HL-60/S4 treated with retinoic acid at 250 ng/mL for 4 days and 3 days (cell line): ENCODE measurements at regions not wholly inside any gene's neighbourhood (a gene's known extent, or its start where the extent isn't known, plus 50 kb on each side); places are given as distances from the start of the nearest gene placed in this dataset.

Source experiments
- in situ Hi-C: fragments of 300-500 bp; cut with MboI; formaldehyde crosslinking; loops from 2 replicates; pipeline ENCODE4 v1.7.0; 2022; ENCODE audit warnings: low sequenced_read_pairs

GRCh38 chr3:64464955-64465354 is 222.8 kb downstream of the ADAMTS9 start:
- in situ Hi-C loops = loop anchor here (25.0 kb wide), 1 partner anchor 428 kb away; no protein-coding TSS in a partner anchor

- in situ Hi-C loops = loop anchor here (25.0 kb wide), 1 partner anchor 427 kb away; no protein-coding TSS in a partner anchor
Measured at GRCh38 chr3:64463981-64464380, 223.8 kb downstream of the ADAMTS9 start.

GRCh38 chr3:64462203-64462602 is 225.6 kb downstream of the ADAMTS9 start:
- in situ Hi-C loops = loop anchor here (25.0 kb wide), 1 partner anchor 425 kb away; no protein-coding TSS in a partner anchor

- in situ Hi-C loops = loop anchor here (25.0 kb wide), 1 partner anchor 424 kb away; no protein-coding TSS in a partner anchor
Measured at GRCh38 chr3:64460877-64461276, 226.9 kb downstream of the ADAMTS9 start.

- in situ Hi-C loops = loop anchor here (25.0 kb wide), 1 partner anchor 423 kb away; no protein-coding TSS in a partner anchor
Measured at GRCh38 chr3:64460141-64460730, 227.6 kb downstream of the ADAMTS9 start.

GRCh38 chr3:64459711-64460110 is 228.1 kb downstream of the ADAMTS9 start:
- in situ Hi-C loops = loop anchor here (25.0 kb wide), 1 partner anchor 422 kb away; no protein-coding TSS in a partner anchor

- in situ Hi-C loops = loop anchor here (25.0 kb wide), 1 partner anchor 421 kb away; no protein-coding TSS in a partner anchor
Measured at GRCh38 chr3:64457811-64458210, 230.0 kb downstream of the ADAMTS9 start.

GRCh38 chr3:64456674-64457073 is 231.1 kb downstream of the ADAMTS9 start:
- in situ Hi-C loops = loop anchor here (25.0 kb wide), 1 partner anchor 419 kb away; no protein-coding TSS in a partner anchor

- in situ Hi-C loops = loop anchor here (25.0 kb wide), 1 partner anchor 418 kb away; no protein-coding TSS in a partner anchor
Measured at GRCh38 chr3:64455351-64455750, 230.1 kb upstream of the PRICKLE2 start.

GRCh38 chr3:64454768-64455167 is 229.5 kb upstream of the PRICKLE2 start:
- in situ Hi-C loops = loop anchor here (25.0 kb wide), 1 partner anchor 417 kb away; no protein-coding TSS in a partner anchor

GRCh38 chr3:64454179-64454578 is 228.9 kb upstream of the PRICKLE2 start:
- in situ Hi-C loops = loop anchor here (25.0 kb wide), 1 partner anchor 417 kb away; no protein-coding TSS in a partner anchor

GRCh38 chr3:64451283-64452012 is 226.2 kb upstream of the PRICKLE2 start:
- in situ Hi-C loops = loop anchor here (25.0 kb wide), 1 partner anchor 414 kb away; no protein-coding TSS in a partner anchor

GRCh38 chr3:64450396-64450956 is 225.2 kb upstream of the PRICKLE2 start:
- in situ Hi-C loops = loop anchor here (25.0 kb wide), 1 partner anchor 413 kb away; no protein-coding TSS in a partner anchor

GRCh38 chr3:64449026-64449425 is 223.8 kb upstream of the PRICKLE2 start:
- in situ Hi-C loops = no loop called here

- in situ Hi-C loops = no loop called here
Measured at GRCh38 chr3:64445944-64446300, 220.7 kb upstream of the PRICKLE2 start.

- in situ Hi-C loops = no loop called here
Measured at GRCh38 chr3:64445109-64445943, 220.1 kb upstream of the PRICKLE2 start.

- in situ Hi-C loops = no loop called here
Measured at GRCh38 chr3:64444490-64445108, 219.3 kb upstream of the PRICKLE2 start.

GRCh38 chr3:64443546-64444381 is 218.5 kb upstream of the PRICKLE2 start:
- in situ Hi-C loops = no loop called here

GRCh38 chr3:64441861-64442260 is 216.6 kb upstream of the PRICKLE2 start:
- in situ Hi-C loops = no loop called here
